ENCODE measurements at regions not wholly inside any gene's neighbourhood (a gene's known extent, or its start where the extent isn't known, plus 50 kb on each side); places are given as distances from the start of the nearest gene placed in this dataset.

DNA sequence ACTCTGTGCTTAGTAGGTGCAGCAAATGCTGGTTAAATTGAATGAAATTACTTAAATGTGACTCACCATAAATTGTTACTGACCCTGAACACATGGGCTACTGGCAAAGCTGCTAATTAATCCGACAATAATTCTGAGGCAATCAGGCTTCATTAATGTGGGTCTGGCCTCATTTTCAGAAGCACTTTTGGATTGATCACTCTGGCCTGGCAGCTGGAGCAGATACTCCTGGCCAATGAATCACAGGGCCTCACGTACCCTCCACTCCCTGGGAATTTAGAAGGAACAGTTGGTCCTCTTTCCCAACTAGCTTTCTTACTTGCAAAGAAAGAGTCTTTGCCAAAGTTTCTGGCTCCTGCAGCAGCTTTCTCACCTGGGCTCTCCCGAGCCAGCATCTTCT is 162.0 kb upstream of the ZKSCAN2 start (continued):
- TF ChIP-seq, protein P1, sequence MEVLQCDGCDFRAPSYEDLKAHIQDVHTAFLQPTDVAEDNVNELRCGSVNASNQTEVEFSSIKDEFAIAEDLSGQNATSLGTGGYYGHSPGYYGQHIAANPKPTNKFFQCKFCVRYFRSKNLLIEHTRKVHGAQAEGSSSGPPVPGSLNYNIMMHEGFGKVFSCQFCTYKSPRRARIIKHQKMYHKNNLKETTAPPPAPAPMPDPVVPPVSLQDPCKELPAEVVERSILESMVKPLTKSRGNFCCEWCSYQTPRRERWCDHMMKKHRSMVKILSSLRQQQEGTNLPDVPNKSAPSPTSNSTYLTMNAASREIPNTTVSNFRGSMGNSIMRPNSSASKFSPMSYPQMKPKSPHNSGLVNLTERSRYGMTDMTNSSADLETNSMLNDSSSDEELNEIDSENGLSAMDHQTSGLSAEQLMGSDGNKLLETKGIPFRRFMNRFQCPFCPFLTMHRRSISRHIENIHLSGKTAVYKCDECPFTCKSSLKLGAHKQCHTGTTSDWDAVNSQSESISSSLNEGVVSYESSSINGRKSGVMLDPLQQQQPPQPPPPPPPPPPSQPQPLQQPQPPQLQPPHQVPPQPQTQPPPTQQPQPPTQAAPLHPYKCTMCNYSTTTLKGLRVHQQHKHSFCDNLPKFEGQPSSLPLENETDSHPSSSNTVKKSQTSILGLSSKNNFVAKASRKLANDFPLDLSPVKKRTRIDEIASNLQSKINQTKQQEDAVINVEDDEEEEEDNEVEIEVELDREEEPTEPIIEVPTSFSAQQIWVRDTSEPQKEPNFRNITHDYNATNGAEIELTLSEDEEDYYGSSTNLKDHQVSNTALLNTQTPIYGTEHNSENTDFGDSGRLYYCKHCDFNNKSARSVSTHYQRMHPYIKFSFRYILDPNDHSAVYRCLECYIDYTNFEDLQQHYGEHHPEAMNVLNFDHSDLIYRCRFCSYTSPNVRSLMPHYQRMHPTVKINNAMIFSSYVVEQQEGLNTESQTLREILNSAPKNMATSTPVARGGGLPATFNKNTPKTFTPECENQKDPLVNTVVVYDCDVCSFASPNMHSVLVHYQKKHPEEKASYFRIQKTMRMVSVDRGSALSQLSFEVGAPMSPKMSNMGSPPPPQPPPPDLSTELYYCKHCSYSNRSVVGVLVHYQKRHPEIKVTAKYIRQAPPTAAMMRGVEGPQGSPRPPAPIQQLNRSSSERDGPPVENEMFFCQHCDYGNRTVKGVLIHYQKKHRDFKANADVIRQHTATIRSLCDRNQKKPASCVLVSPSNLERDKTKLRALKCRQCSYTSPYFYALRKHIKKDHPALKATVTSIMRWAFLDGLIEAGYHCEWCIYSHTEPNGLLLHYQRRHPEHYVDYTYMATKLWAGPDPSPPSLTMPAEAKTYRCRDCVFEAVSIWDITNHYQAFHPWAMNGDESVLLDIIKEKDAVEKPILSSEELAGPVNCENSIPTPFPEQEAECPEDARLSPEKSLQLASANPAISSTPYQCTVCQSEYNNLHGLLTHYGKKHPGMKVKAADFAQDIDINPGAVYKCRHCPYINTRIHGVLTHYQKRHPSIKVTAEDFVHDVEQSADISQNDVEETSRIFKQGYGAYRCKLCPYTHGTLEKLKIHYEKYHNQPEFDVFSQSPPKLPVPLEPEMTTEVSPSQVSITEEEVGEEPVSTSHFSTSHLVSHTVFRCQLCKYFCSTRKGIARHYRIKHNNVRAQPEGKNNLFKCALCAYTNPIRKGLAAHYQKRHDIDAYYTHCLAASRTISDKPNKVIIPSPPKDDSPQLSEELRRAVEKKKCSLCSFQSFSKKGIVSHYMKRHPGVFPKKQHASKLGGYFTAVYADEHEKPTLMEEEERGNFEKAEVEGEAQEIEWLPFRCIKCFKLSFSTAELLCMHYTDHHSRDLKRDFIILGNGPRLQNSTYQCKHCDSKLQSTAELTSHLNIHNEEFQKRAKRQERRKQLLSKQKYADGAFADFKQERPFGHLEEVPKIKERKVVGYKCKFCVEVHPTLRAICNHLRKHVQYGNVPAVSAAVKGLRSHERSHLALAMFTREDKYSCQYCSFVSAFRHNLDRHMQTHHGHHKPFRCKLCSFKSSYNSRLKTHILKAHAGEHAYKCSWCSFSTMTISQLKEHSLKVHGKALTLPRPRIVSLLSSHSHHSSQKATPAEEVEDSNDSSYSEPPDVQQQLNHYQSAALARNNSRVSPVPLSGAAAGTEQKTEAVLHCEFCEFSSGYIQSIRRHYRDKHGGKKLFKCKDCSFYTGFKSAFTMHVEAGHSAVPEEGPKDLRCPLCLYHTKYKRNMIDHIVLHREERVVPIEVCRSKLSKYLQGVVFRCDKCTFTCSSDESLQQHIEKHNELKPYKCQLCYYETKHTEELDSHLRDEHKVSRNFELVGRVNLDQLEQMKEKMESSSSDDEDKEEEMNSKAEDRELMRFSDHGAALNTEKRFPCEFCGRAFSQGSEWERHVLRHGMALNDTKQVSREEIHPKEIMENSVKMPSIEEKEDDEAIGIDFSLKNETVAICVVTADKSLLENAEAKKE (CRISPR knock-in tag; IDR thresholded peaks at IDR 0.05): no peak
- TF ChIP-seq ZNF114 (CRISPR knock-in tag; IDR thresholded peaks at IDR 0.05) (no peak), POLR2AphosphoS5 (IDR thresholded peaks at IDR 0.05; ENCODE audit: low read depth) (no peak), ZNF331 (CRISPR knock-in tag; IDR thresholded peaks at IDR 0.05; ENCODE audit: low read depth) (no peak), EZH2 (IDR thresholded peaks at IDR 0.05; ENCODE audit: low read depth, unreplicated experiment) (no peak), NANOG (IDR thresholded peaks at IDR 0.05; ENCODE audit: borderline replicate concordance) (no peak)

DNA sequence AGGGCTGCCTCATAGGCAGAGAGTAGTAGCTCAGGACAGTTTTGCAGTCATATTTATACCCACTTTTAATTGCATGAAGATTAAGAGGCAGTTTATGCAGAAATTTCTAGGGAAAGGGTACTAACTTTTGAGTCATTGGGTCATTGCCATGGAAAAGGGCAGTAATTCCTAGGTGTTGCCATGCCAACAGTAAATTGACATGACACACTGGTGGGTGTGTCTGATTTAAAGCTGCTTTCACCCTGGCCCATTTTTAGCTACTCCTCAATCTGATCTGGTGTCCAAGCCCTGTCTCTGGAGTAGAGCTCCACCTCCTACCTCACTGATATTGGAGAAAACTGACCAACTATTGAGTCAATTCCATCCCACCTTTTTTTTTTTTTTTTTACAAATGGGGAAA is 161.5 kb upstream of the ZKSCAN2 start:
- peaks cover 43% of the 10 kb centered on the region for H3K9me3 Mint-ChIP-seq
- no peaks in the 10 kb centered on the region for H3K4me1 ChIP-seq (ENCODE audit: insufficient read depth)
- H3K27ac ChIP-seq (ENCODE audit: low read depth): no peak overlapping the region
- H3K9me2 ChIP-seq (ENCODE audit: insufficient read depth): no peaks in the 10 kb centered on the region
- no peaks in the 10 kb centered on the region for H3K4me1 Mint-ChIP-seq
- H3K36me3 ChIP-seq (ENCODE audit: insufficient read depth): no peaks in the 10 kb centered on the region
- no peak overlapping the region for H3K27ac Mint-ChIP-seq
- no peaks in the 10 kb centered on the region for H3F3A ChIP-seq (replicated peaks; ENCODE audit: low read depth)
- H4K20me1 ChIP-seq (replicated peaks; ENCODE audit: insufficient read depth): no peaks in the 10 kb centered on the region
- DNase-seq (ENCODE audit: low spot score) (no peak), ATAC-seq (no peak)
- no peaks in the 10 kb centered on the region for H3K27me3 ChIP-seq (ENCODE audit: insufficient read depth)
- no peaks in the 10 kb centered on the region for H3K79me2 ChIP-seq (replicated peaks; ENCODE audit: insufficient read depth)
- no peak overlapping the region for H3K4me3 Mint-ChIP-seq
- H2AFZ ChIP-seq: no peak overlapping the region
- no peak overlapping the region for H3K4me3 ChIP-seq
- H3K27me3 Mint-ChIP-seq (ENCODE audit: insufficient read depth, low read depth, poor library complexity): no peaks in the 10 kb centered on the region
- no peak overlapping the region for H3K4me2 ChIP-seq
- H3K36me3 Mint-ChIP-seq (ENCODE audit: low read depth): no peaks in the 10 kb centered on the region; the same call in 2 of the 3 replicates
- no peak for TF ChIP-seq ZNF114 (CRISPR knock-in tag; IDR thresholded peaks at IDR 0.05)
- TF ChIP-seq, protein P2, sequence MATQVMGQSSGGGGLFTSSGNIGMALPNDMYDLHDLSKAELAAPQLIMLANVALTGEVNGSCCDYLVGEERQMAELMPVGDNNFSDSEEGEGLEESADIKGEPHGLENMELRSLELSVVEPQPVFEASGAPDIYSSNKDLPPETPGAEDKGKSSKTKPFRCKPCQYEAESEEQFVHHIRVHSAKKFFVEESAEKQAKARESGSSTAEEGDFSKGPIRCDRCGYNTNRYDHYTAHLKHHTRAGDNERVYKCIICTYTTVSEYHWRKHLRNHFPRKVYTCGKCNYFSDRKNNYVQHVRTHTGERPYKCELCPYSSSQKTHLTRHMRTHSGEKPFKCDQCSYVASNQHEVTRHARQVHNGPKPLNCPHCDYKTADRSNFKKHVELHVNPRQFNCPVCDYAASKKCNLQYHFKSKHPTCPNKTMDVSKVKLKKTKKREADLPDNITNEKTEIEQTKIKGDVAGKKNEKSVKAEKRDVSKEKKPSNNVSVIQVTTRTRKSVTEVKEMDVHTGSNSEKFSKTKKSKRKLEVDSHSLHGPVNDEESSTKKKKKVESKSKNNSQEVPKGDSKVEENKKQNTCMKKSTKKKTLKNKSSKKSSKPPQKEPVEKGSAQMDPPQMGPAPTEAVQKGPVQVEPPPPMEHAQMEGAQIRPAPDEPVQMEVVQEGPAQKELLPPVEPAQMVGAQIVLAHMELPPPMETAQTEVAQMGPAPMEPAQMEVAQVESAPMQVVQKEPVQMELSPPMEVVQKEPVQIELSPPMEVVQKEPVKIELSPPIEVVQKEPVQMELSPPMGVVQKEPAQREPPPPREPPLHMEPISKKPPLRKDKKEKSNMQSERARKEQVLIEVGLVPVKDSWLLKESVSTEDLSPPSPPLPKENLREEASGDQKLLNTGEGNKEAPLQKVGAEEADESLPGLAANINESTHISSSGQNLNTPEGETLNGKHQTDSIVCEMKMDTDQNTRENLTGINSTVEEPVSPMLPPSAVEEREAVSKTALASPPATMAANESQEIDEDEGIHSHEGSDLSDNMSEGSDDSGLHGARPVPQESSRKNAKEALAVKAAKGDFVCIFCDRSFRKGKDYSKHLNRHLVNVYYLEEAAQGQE (IDR thresholded peaks at IDR 0.05; ENCODE audit: unreplicated experiment): no peak
- no peak for TF ChIP-seq STAT1 (IDR thresholded peaks at IDR 0.05; ENCODE audit: unreplicated experiment)
- TF ChIP-seq POLR2AphosphoS5 (IDR thresholded peaks at IDR 0.05; ENCODE audit: low read depth): no peak
- no peak for TF ChIP-seq CREB1 (CRISPR knock-in tag; IDR thresholded peaks at IDR 0.05; ENCODE audit: low read depth)
- TF ChIP-seq, protein P3, sequence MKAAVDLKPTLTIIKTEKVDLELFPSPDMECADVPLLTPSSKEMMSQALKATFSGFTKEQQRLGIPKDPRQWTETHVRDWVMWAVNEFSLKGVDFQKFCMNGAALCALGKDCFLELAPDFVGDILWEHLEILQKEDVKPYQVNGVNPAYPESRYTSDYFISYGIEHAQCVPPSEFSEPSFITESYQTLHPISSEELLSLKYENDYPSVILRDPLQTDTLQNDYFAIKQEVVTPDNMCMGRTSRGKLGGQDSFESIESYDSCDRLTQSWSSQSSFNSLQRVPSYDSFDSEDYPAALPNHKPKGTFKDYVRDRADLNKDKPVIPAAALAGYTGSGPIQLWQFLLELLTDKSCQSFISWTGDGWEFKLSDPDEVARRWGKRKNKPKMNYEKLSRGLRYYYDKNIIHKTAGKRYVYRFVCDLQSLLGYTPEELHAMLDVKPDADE (IDR thresholded peaks at IDR 0.05): no peak
- no peak for TF ChIP-seq JUNB (IDR thresholded peaks at IDR 0.05; ENCODE audit: unreplicated experiment)

Measured in GM23338 (cell line).